ENCODE measurements at regions not wholly inside any gene's neighbourhood (a gene's known extent, or its start where the extent isn't known, plus 50 kb on each side); places are given as distances from the start of the nearest gene placed in this dataset.

DNA sequence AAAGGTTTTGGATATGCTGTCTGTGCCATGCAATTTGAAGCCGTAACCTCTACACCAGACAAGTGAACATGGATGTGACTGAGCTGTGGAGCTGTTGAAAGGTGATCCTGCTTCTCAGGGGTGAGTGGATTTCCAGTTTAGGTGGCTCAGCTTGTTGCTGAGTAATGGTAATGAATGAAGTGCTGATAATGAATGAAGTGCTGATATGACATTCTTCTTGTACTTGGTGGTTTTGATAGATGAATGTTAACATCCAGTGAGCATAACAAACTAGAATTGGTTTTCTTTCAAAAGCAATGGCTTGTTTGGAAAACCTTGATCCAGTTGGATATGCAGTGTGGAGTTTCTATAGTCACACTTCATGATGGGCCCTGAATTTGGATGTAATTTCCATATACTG, 89.7 kb upstream of the FZD8 start (continued):
- TF ChIP-seq EGR1 (IDR thresholded peaks at IDR 0.05; ENCODE audit: borderline replicate concordance, low read depth, low read length): no peak
- no peak for TF ChIP-seq YY1 (IDR thresholded peaks at IDR 0.05; ENCODE audit: low read depth, low read length)
- TF ChIP-seq TBP (IDR thresholded peaks at IDR 0.05; ENCODE audit: low read depth, low read length): no peak
- TF ChIP-seq BRCA1 (IDR thresholded peaks at IDR 0.05; ENCODE audit: low read depth, low read length): no peak
- TF ChIP-seq MAFK (IDR thresholded peaks at IDR 0.05; ENCODE audit: low read depth, low read length): no peak
- no peak for TF ChIP-seq POLR2A (IDR thresholded peaks at IDR 0.05; ENCODE audit: control extremely low read depth in 1 of 2, low read depth in 2 of 2, low read length in 2 of 2)
- no peak for TF ChIP-seq NRF1 (IDR thresholded peaks at IDR 0.05; ENCODE audit: low read depth, low read length)
- TF ChIP-seq SP2 (IDR thresholded peaks at IDR 0.05; ENCODE audit: low read length): no peak
